ENCODE measurements at regions not wholly inside any gene's neighbourhood (a gene's known extent, or its start where the extent isn't known, plus 50 kb on each side); places are given as distances from the start of the nearest gene placed in this dataset.

- no peak for TF ChIP-seq POLR2AphosphoS5 (IDR thresholded peaks at IDR 0.05)
- TF ChIP-seq MXI1 (conservative IDR thresholded peaks at IDR 0.05; ENCODE audit: poor library complexity, severe bottlenecking) = no peak
- TF ChIP-seq CTCF (IDR thresholded peaks at IDR 0.05; ENCODE audit: poor library complexity, severe bottlenecking) = no peak
- no peak for TF ChIP-seq RAD21 (conservative IDR thresholded peaks at IDR 0.05)
These were observed 840.9 kb downstream of the GALR1 start for GRCh38 chr18:78090584-78090983.
